OCI-LY1 (cell line): ENCODE measurements at regions not wholly inside any gene's neighbourhood (a gene's known extent, or its start where the extent isn't known, plus 50 kb on each side); places are given as distances from the start of the nearest gene placed in this dataset.

ENCODE experiments used
- EZH2 ChIP-seq: fragments of 200-600 bp; sonication (generic), shearing (Covaris generic); IDR thresholded peaks from 2 replicates; pipeline ENCODE4 v1.8.0; 2017; ENCODE audit warnings: borderline replicate concordance, mixed run types, mild to moderate bottlenecking, antibody characterized with exemption, low read length, moderate library complexity, mixed read lengths
- TF ChIP-seq, protein P1 (sequence below): fragments of 200-600 bp; sonication (generic), shearing (Covaris generic); IDR thresholded peaks from 2 replicates; pipeline ENCODE4 v1.5.1; 2017; ENCODE audit warnings: mild to moderate bottlenecking, antibody characterized with exemption, low read length, moderate library complexity, mixed read lengths

DNA sequence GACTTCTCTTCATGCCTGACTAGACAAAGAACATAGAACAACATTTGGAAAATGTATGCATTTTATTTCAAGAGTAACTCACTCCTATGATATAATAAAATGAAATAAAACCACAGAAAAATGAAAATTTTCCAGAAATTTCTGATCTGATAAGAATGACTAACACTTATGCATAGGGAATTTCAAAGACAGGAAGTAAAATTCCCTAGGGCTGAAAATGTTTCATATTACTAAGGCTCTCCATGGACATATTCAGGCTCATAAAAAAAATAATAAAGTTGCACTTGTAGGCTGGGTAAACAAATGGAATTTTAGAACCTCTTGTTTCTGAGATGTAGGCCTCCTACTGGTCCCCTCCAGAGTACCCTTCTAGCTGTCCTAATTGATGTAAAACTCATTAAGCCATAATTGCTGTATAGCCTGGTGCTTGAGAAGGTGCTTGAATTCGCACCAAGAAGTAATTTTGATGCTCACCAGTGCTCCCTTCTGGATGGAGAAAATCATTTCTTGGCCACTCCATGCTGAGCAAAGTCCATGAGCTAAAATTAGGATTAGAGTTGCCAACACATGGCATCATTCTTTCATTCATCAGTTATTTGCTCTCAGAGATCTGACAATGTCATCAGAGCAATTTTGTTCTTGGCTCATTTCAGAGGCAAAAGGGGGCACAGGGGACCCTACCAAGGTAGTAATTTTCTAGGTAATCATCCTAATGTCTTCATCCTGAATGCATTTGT lies 641.0 kb upstream of the CAMK1G start:
- TF ChIP-seq, protein P1, sequence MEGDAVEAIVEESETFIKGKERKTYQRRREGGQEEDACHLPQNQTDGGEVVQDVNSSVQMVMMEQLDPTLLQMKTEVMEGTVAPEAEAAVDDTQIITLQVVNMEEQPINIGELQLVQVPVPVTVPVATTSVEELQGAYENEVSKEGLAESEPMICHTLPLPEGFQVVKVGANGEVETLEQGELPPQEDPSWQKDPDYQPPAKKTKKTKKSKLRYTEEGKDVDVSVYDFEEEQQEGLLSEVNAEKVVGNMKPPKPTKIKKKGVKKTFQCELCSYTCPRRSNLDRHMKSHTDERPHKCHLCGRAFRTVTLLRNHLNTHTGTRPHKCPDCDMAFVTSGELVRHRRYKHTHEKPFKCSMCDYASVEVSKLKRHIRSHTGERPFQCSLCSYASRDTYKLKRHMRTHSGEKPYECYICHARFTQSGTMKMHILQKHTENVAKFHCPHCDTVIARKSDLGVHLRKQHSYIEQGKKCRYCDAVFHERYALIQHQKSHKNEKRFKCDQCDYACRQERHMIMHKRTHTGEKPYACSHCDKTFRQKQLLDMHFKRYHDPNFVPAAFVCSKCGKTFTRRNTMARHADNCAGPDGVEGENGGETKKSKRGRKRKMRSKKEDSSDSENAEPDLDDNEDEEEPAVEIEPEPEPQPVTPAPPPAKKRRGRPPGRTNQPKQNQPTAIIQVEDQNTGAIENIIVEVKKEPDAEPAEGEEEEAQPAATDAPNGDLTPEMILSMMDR = no peak
- no peak for TF ChIP-seq EZH2
